ENCODE measurements at regions not wholly inside any gene's neighbourhood (a gene's known extent, or its start where the extent isn't known, plus 50 kb on each side); places are given as distances from the start of the nearest gene placed in this dataset.

DNA sequence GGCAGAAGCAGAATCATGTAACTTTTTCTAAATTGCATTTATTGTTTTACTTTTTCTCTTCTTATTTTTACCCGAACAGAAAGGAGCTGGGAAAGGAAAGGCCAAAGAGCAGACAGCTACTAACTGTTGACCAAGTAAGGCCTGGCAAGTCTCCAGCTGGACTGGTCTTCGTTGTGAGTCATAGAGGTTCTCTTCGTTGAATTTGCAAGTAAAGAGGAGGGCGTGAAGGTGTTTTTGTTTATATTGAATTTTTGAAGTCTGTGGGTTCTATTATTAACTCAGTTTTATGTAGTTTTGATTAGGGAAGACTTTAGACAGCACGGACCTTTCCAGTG is 416.5 kb upstream of the CCNH start:
- Histone ChIP-seq H3K36me3 (ENCODE audit: control insufficient read depth, insufficient read depth, low read length) (no peaks in the 10 kb centered on the region), H3K4me3 (ENCODE audit: low read depth, low read length) (no peak overlapping the region), H3K27ac (ENCODE audit: insufficient read depth, low read length, poor library complexity, severe bottlenecking) (no peak overlapping the region), H3K9me3 (ENCODE audit: control insufficient read depth in 2 of 2, low read length in 2 of 2) (peaks cover 0 to 5% of the 10 kb centered on the region in 2 experiments), H3K4me1 (ENCODE audit: control insufficient read depth, insufficient read depth, low read length, poor library complexity, severe bottlenecking) (no peaks in the 10 kb centered on the region), H3K27me3 (ENCODE audit: control insufficient read depth, insufficient read depth, low read length) (no peaks in the 10 kb centered on the region)
- Mint-ChIP-seq H3K4me3 (no peak overlapping the region), H3K9me3 (peaks cover 5 to 14% (median 6%) of the 10 kb centered on the region in 7 donors), H3K4me1 (no peaks in the 10 kb centered on the region), H3K27ac (no peak overlapping the region), H3K27me3 (no peaks in the 10 kb centered on the region), H3K36me3 (no peaks in the 10 kb centered on the region)
- ATAC-seq (ENCODE audit: low read depth in 2 of 2) (no peak), DNase-seq (no peak)

DNA sequence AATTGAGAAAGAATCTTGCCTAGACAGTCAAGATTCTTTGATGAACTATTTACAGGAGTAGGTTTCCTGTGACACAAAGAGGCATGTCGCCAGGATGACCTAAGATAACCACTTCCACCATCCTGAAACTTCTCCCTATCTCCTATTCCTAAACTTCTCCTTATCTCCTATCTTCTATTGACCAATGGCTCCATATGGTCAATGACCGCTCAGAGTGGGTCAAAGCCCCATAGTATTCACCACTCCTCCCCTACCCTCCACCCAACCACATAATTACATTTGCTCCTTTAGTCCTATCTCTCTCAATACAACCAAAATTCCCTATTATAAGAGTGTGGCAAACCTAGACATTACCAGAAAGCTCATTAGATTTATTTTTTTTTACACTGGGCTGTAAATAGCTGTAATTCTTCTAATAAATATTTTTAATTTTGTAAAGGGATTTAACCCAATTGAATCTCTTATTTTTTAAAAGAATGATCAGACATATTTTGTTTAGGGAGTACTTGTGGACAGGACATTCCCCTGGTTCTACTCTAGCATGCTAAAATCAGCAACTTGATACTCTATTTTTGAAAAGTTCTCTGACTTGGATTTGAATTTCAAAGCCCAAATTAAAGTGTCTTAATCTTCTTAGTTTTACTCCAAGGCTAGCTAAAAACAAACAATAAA is 416.0 kb upstream of the CCNH start:
- no peak for DNase-seq
- H3K27me3 Mint-ChIP-seq, result no peaks in the 10 kb centered on the region
- ATAC-seq (ENCODE audit: low read depth in 2 of 2), result no peak
- H3K36me3 Mint-ChIP-seq, result no peaks in the 10 kb centered on the region
- no peak overlapping the region for H3K27ac Mint-ChIP-seq
- no peaks in the 10 kb centered on the region for H3K4me1 Mint-ChIP-seq
- peaks cover under 1 to 9% (median 5%) of the 10 kb centered on the region in 7 donors for H3K9me3 Mint-ChIP-seq
- Histone ChIP-seq H3K4me1 (ENCODE audit: control insufficient read depth, insufficient read depth, low read length, poor library complexity, severe bottlenecking) (no peaks in the 10 kb centered on the region), H3K27ac (ENCODE audit: insufficient read depth, low read length, poor library complexity, severe bottlenecking) (no peak overlapping the region), H3K4me3 (ENCODE audit: low read depth, low read length) (no peak overlapping the region), H3K27me3 (ENCODE audit: control insufficient read depth, insufficient read depth, low read length) (no peaks in the 10 kb centered on the region), H3K9me3 (ENCODE audit: control insufficient read depth in 2 of 2, low read length in 2 of 2) (peaks cover 0 to 5% of the 10 kb centered on the region in 2 experiments), H3K36me3 (ENCODE audit: control insufficient read depth, insufficient read depth, low read length) (no peaks in the 10 kb centered on the region)
- no peak overlapping the region for H3K4me3 Mint-ChIP-seq

GRCh38 chr5:87827539-87827938 is 414.8 kb upstream of the CCNH start:
- peaks cover 0 to 7% (median 1%) of the 10 kb centered on the region in 7 donors for H3K9me3 Mint-ChIP-seq
- H3K36me3 Mint-ChIP-seq, result no peaks in the 10 kb centered on the region
- no peak overlapping the region for H3K27ac Mint-ChIP-seq
- H3K27me3 ChIP-seq (ENCODE audit: control insufficient read depth, insufficient read depth, low read length), result no peaks in the 10 kb centered on the region
- H3K27me3 Mint-ChIP-seq, result no peaks in the 10 kb centered on the region
- no peaks in the 10 kb centered on the region for H3K36me3 ChIP-seq (ENCODE audit: control insufficient read depth, insufficient read depth, low read length)
- H3K27ac ChIP-seq (ENCODE audit: insufficient read depth, low read length, poor library complexity, severe bottlenecking), result no peak overlapping the region
- no peak for DNase-seq
- H3K9me3 ChIP-seq (ENCODE audit: control insufficient read depth in 2 of 2, low read length in 2 of 2), result peaks cover 0 to 5% of the 10 kb centered on the region in 2 experiments
- H3K4me3 ChIP-seq (ENCODE audit: low read depth, low read length), result no peak overlapping the region
- no peak for ATAC-seq (ENCODE audit: low read depth in 2 of 2)
- no peak overlapping the region for H3K4me3 Mint-ChIP-seq
- H3K4me1 ChIP-seq (ENCODE audit: control insufficient read depth, insufficient read depth, low read length, poor library complexity, severe bottlenecking), result no peaks in the 10 kb centered on the region
- no peaks in the 10 kb centered on the region for H3K4me1 Mint-ChIP-seq

DNA sequence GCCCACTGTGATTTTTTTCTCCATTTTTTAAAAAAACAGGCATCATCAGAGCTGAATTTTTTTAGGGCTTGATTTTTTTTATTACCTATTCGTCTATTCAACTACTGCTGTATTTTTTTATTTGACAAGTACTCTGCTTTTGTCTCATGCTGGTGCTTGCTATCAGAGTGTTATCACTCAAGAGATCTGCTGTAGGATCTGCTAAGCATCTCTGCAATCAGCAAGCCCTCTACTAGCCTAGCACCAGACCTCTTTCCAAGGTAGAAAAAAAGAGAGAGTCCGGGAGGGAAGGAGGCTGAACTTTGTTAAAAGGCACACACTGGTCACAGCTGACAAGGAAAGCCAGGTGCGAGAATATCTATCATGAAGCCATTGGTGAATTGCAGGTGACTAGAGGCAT is 413.8 kb upstream of the CCNH start:
- Histone ChIP-seq H3K27ac (ENCODE audit: insufficient read depth, low read length, poor library complexity, severe bottlenecking) (no peak overlapping the region), H3K9me3 (ENCODE audit: control insufficient read depth in 2 of 2, low read length in 2 of 2) (no peaks in the 10 kb centered on the region), H3K27me3 (ENCODE audit: control insufficient read depth, insufficient read depth, low read length) (no peaks in the 10 kb centered on the region), H3K4me1 (ENCODE audit: control insufficient read depth, insufficient read depth, low read length, poor library complexity, severe bottlenecking) (no peaks in the 10 kb centered on the region), H3K36me3 (ENCODE audit: control insufficient read depth, insufficient read depth, low read length) (no peaks in the 10 kb centered on the region), H3K4me3 (ENCODE audit: low read depth, low read length) (no peak overlapping the region)
- Mint-ChIP-seq H3K4me1 (no peaks in the 10 kb centered on the region), H3K4me3 (no peak overlapping the region), H3K9me3 (peaks cover 0 to 7% (median 0%) of the 10 kb centered on the region in 7 donors), H3K36me3 (no peaks in the 10 kb centered on the region), H3K27me3 (no peaks in the 10 kb centered on the region), H3K27ac (no peak overlapping the region)
- ATAC-seq (ENCODE audit: low read depth in 2 of 2) (no peak), DNase-seq (no peak)

GRCh38 chr5:87825583-87825982 is 412.9 kb upstream of the CCNH start:
- H3K36me3 Mint-ChIP-seq, result no peaks in the 10 kb centered on the region
- H3K4me3 Mint-ChIP-seq, result no peak overlapping the region
- no peaks in the 10 kb centered on the region for H3K4me1 Mint-ChIP-seq

GRCh38 chr5:87807783-87808182 is 395.1 kb upstream of the CCNH start:
- Histone ChIP-seq H3K27me3 (ENCODE audit: control insufficient read depth, insufficient read depth, low read length) (no peaks in the 10 kb centered on the region), H3K36me3 (ENCODE audit: control insufficient read depth, insufficient read depth, low read length) (no peaks in the 10 kb centered on the region), H3K4me3 (ENCODE audit: low read depth, low read length) (no peak overlapping the region), H3K27ac (ENCODE audit: insufficient read depth, low read length, poor library complexity, severe bottlenecking) (no peak overlapping the region), H3K4me1 (ENCODE audit: control insufficient read depth, insufficient read depth, low read length, poor library complexity, severe bottlenecking) (no peaks in the 10 kb centered on the region), H3K9me3 (ENCODE audit: control insufficient read depth in 2 of 2, low read length in 2 of 2) (no peaks in the 10 kb centered on the region)
- Mint-ChIP-seq H3K4me1 (no peaks in the 10 kb centered on the region), H3K27ac (no peak overlapping the region), H3K4me3 (no peak overlapping the region), H3K27me3 (peaks cover 4% of the 10 kb centered on the region), H3K9me3 (peaks cover 0 to 4% (median 2%) of the 10 kb centered on the region in 7 donors), H3K36me3 (no peaks in the 10 kb centered on the region)
- no peak for DNase-seq
- no peak for ATAC-seq (ENCODE audit: low read depth in 2 of 2)

More at GRCh38 chr5:87825583-87825982, 412.9 kb upstream of the CCNH start:
- Mint-ChIP-seq H3K27me3 (no peaks in the 10 kb centered on the region), H3K9me3 (peaks cover 0 to 7% (median 0%) of the 10 kb centered on the region in 7 donors), H3K27ac (no peak overlapping the region)
- Histone ChIP-seq H3K27me3 (ENCODE audit: control insufficient read depth, insufficient read depth, low read length) (no peaks in the 10 kb centered on the region), H3K36me3 (ENCODE audit: control insufficient read depth, insufficient read depth, low read length) (no peaks in the 10 kb centered on the region), H3K4me3 (ENCODE audit: low read depth, low read length) (no peak overlapping the region), H3K27ac (ENCODE audit: insufficient read depth, low read length, poor library complexity, severe bottlenecking) (no peak overlapping the region), H3K4me1 (ENCODE audit: control insufficient read depth, insufficient read depth, low read length, poor library complexity, severe bottlenecking) (no peaks in the 10 kb centered on the region), H3K9me3 (ENCODE audit: control insufficient read depth in 2 of 2, low read length in 2 of 2) (no peaks in the 10 kb centered on the region)
- DNase-seq (no peak), ATAC-seq (ENCODE audit: low read depth in 2 of 2) (no peak)

DNA sequence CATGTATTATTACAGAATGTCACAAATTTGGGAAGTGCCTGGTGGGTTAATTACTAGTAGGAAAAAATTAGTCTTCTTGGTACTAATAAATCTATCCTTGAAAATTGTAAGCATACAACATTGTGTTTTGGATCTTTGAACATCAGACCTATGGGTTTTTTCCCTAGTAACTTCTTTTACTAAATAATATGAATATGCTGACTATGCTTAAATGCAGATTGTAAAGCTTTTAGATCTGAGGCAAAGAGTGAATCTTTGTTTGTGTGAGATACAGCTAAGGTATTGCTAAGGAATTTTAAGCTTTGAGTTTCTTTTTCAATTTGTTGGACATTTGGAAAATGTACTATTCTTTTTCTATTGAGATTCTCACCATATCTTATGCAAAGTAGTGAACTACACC is 390.6 kb upstream of the CCNH start:
- no peaks in the 10 kb centered on the region for H3K9me3 ChIP-seq (ENCODE audit: control insufficient read depth in 2 of 2, low read length in 2 of 2)
- H3K4me1 ChIP-seq (ENCODE audit: control insufficient read depth, insufficient read depth, low read length, poor library complexity, severe bottlenecking), result no peaks in the 10 kb centered on the region
- H3K27ac Mint-ChIP-seq, result no peak overlapping the region
- H3K36me3 Mint-ChIP-seq, result no peaks in the 10 kb centered on the region
- no peak for ATAC-seq (ENCODE audit: low read depth in 2 of 2)
- H3K4me3 ChIP-seq (ENCODE audit: low read depth, low read length), result no peak overlapping the region
- H3K4me1 Mint-ChIP-seq, result no peaks in the 10 kb centered on the region
- peaks cover 4% of the 10 kb centered on the region for H3K27me3 Mint-ChIP-seq
- no peak overlapping the region for H3K4me3 Mint-ChIP-seq
- H3K9me3 Mint-ChIP-seq, result peaks cover 0 to 3% (median 0%) of the 10 kb centered on the region in 7 donors
- no peaks in the 10 kb centered on the region for H3K27me3 ChIP-seq (ENCODE audit: control insufficient read depth, insufficient read depth, low read length)
- no peaks in the 10 kb centered on the region for H3K36me3 ChIP-seq (ENCODE audit: control insufficient read depth, insufficient read depth, low read length)
- no peak for DNase-seq
- H3K27ac ChIP-seq (ENCODE audit: insufficient read depth, low read length, poor library complexity, severe bottlenecking), result no peak overlapping the region

DNA sequence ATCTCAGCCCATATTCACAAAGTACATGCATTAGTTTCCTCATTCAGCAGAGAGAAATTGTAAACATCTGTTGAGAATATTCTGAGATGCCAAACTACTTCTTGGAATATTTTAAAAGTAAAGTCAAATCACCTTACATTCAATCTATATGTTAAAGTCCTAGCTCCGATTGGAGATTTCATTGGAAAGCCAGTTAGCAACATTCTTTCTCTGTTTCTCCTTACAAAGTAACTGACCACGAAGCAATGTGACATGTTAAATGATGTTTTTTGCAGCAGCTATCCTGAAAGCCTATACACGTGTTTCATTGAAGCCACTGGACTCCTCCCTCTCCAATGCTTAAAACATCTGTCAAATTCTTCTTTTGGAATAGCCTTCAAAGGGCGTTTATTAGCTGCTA is 379.1 kb upstream of the CCNH start:
- H3K9me3 ChIP-seq (ENCODE audit: control insufficient read depth in 2 of 2, low read length in 2 of 2), result no peaks in the 10 kb centered on the region
- Mint-ChIP-seq H3K36me3 (no peaks in the 10 kb centered on the region), H3K27me3 (peaks cover 13% of the 10 kb centered on the region), H3K27ac (no peak overlapping the region), H3K4me1 (no peaks in the 10 kb centered on the region), H3K4me3 (no peak overlapping the region), H3K9me3 (no peaks in the 10 kb centered on the region)
- ATAC-seq (ENCODE audit: low read depth in 2 of 2) (no peak), DNase-seq (no peak)
- no peaks in the 10 kb centered on the region for H3K4me1 ChIP-seq (ENCODE audit: control insufficient read depth, insufficient read depth, low read length, poor library complexity, severe bottlenecking)
- no peak overlapping the region for H3K4me3 ChIP-seq (ENCODE audit: low read depth, low read length)
- no peaks in the 10 kb centered on the region for H3K36me3 ChIP-seq (ENCODE audit: control insufficient read depth, insufficient read depth, low read length)
- H3K27ac ChIP-seq (ENCODE audit: insufficient read depth, low read length, poor library complexity, severe bottlenecking), result no peak overlapping the region
- no peaks in the 10 kb centered on the region for H3K27me3 ChIP-seq (ENCODE audit: control insufficient read depth, insufficient read depth, low read length)
